SK-N-SH (cell line): ENCODE measurements at regions not wholly inside any gene's neighbourhood (a gene's known extent, or its start where the extent isn't known, plus 50 kb on each side); places are given as distances from the start of the nearest gene placed in this dataset.

Source experiments
- CTCF ChIP-seq: fragments of 200-600 bp; sonication (generic); IDR thresholded peaks from 2 replicates; pipeline ENCODE4 v1.6.1; 2017; ENCODE audit warnings: antibody characterized with exemption, mild to moderate bottlenecking, moderate library complexity
- FOXJ3 ChIP-seq: sonication (generic); formaldehyde crosslinking; IDR thresholded peaks from 2 replicates; pipeline ENCODE4 v1.5.1; 2020; ENCODE audit warnings: mild to moderate bottlenecking, missing genetic modification reagents
- JUND ChIP-seq: IDR thresholded peaks from 2 replicates; pipeline ENCODE4 v1.4.0; 2012
- POLR2AphosphoS5 ChIP-seq: IDR thresholded peaks from 2 replicates; pipeline ENCODE4 v1.6.1; 2012; ENCODE audit warnings: low read depth, low read length
- REST ChIP-seq: IDR thresholded peaks from 2 replicates; pipeline ENCODE4 v1.6.1; 2012; ENCODE audit warnings: mild to moderate bottlenecking, low read depth, low read length, moderate library complexity
- TAF1 ChIP-seq: IDR thresholded peaks from 2 replicates; pipeline ENCODE4 v1.6.1; 2012; ENCODE audit warnings: low read depth, mild to moderate bottlenecking, low read length, moderate library complexity, borderline replicate concordance
- YY1 ChIP-seq: IDR thresholded peaks from 2 replicates; pipeline ENCODE4 v1.4.0; 2012; ENCODE audit warnings: low read depth, mild to moderate bottlenecking
- ZBTB33 ChIP-seq: IDR thresholded peaks from 2 replicates; pipeline ENCODE4 v1.4.0; 2012; ENCODE audit warnings: low read depth, borderline replicate concordance

GRCh38 chr4:32106767-32107166 lies 1386.6 kb downstream of the PCDH7 start:
- no peak for TF ChIP-seq REST
- no peak for TF ChIP-seq CTCF
- no peak for TF ChIP-seq ZBTB33
- TF ChIP-seq POLR2AphosphoS5: no peak
- no peak for TF ChIP-seq YY1
- TF ChIP-seq TAF1: no peak
- no peak for TF ChIP-seq JUND
- TF ChIP-seq FOXJ3: no peak
